Astrocyte (in vitro differentiated cells and primary cell): ENCODE measurements at regions not wholly inside any gene's neighbourhood (a gene's known extent, or its start where the extent isn't known, plus 50 kb on each side); places are given as distances from the start of the nearest gene placed in this dataset.
"Not testable (repeated sequence)": the region's sequence is repeated elsewhere in the genome, so short reads cannot be mapped to it uniquely, and the experiment has no call there.

ENCODE experiments used
- DNase-seq: peaks from one replicate; pipeline ENCODE4 v3.0.0-alpha.2; 2010; ENCODE audit warnings: low read depth
- FAIRE-seq: peaks from 2 replicates; lab custom pipeline; 2011; peaks lifted over from hg19 to GRCh38; lab: Jason Lieb, UNC
- H2AFZ ChIP-seq: 2 replicates; pipeline ENCODE4 v1.6.0; 2012; ENCODE audit warnings: low read depth, low read length, inconsistent platforms
- H3K27ac ChIP-seq: 2 replicates; pipeline ENCODE4 v1.5.1; 2011; ENCODE audit warnings: low read depth, low read length, inconsistent platforms
- H3K27me3 ChIP-seq: 2 replicates; pipeline ENCODE4 v1.6.0; 2011; ENCODE audit warnings: low read length, inconsistent platforms; ENCODE audit not compliant: insufficient read depth
- H3K36me3 ChIP-seq: 2 replicates; pipeline ENCODE4 v1.5.1; 2011; ENCODE audit warnings: low read length, inconsistent platforms; ENCODE audit not compliant: insufficient read depth
- H3K4me1 ChIP-seq: 2 replicates; pipeline ENCODE4 v1.5.1; 2011; ENCODE audit warnings: low read length, inconsistent platforms; ENCODE audit not compliant: insufficient read depth
- H3K4me2 ChIP-seq: 2 replicates; pipeline ENCODE4 v1.6.0; 2012; ENCODE audit warnings: low read length, inconsistent platforms
- H3K4me3 ChIP-seq: 2 replicates; pipeline ENCODE4 v1.5.1; 2011; ENCODE audit warnings: low read depth, mild to moderate bottlenecking, low read length, inconsistent platforms; ENCODE audit not compliant: insufficient read depth
- H3K79me2 ChIP-seq: 2 replicates; pipeline ENCODE4 v1.6.0; 2012; ENCODE audit warnings: mild to moderate bottlenecking, low read length, inconsistent platforms; ENCODE audit not compliant: insufficient read depth
- H3K9ac ChIP-seq: 2 replicates; pipeline ENCODE4 v1.6.0; 2012; ENCODE audit warnings: mild to moderate bottlenecking, low read length, inconsistent platforms
- H3K9me3 ChIP-seq: 2 replicates; pipeline ENCODE4 v1.5.1; 2012; ENCODE audit warnings: low read depth, mild to moderate bottlenecking, low read length, inconsistent platforms; ENCODE audit not compliant: insufficient read depth
- H4K20me1 ChIP-seq: 2 replicates; pipeline ENCODE4 v1.6.0; 2012; ENCODE audit warnings: low read length, inconsistent platforms; ENCODE audit not compliant: insufficient read depth
- H3K27ac Mint-ChIP-seq: one replicate; pipeline ENCODE4 v1.8.0; 2021; ENCODE audit warnings: mild to moderate bottlenecking, mixed read lengths; ENCODE audit not compliant: unreplicated experiment
- H3K27me3 Mint-ChIP-seq: one replicate; pipeline ENCODE4 v1.8.0; 2021; ENCODE audit warnings: low read depth, mixed read lengths; ENCODE audit not compliant: unreplicated experiment
- H3K36me3 Mint-ChIP-seq: one replicate; pipeline ENCODE4 v1.8.0; 2021; ENCODE audit warnings: low read depth, mixed read lengths; ENCODE audit not compliant: unreplicated experiment
- H3K4me1 Mint-ChIP-seq: one replicate; pipeline ENCODE4 v1.8.0; 2021; ENCODE audit warnings: low read depth, mixed read lengths; ENCODE audit not compliant: unreplicated experiment
- H3K4me3 Mint-ChIP-seq: one replicate; pipeline ENCODE4 v1.8.0; 2021; ENCODE audit warnings: mild to moderate bottlenecking, moderate library complexity, mixed read lengths; ENCODE audit not compliant: unreplicated experiment
- H3K9me3 Mint-ChIP-seq: one replicate; pipeline ENCODE4 v1.8.0; 2021; ENCODE audit warnings: mild to moderate bottlenecking, mixed read lengths; ENCODE audit not compliant: unreplicated experiment
- CTCF ChIP-seq: IDR thresholded peaks from 2 replicates; pipeline ENCODE4 v1.5.1; 2011; ENCODE audit warnings: low read depth, mild to moderate bottlenecking, inconsistent platforms, low read length, moderate library complexity; ENCODE audit not compliant: insufficient read depth
- EZH2 ChIP-seq: IDR thresholded peaks from 2 replicates; pipeline ENCODE4 v1.6.1; 2012; ENCODE audit warnings: mild to moderate bottlenecking, low read length, inconsistent platforms; ENCODE audit not compliant: insufficient read depth

GRCh38 chr20:40628877-40629276 is 60.2 kb downstream of the MAFB start:
- H3K4me3 ChIP-seq: no peak overlapping the region
- DNase-seq (no peak), FAIRE-seq (no peak)
- no peaks in the 10 kb centered on the region for H3K9me3 Mint-ChIP-seq
- no peaks in the 10 kb centered on the region for H3K4me1 ChIP-seq
- no peaks in the 10 kb centered on the region for H3K27me3 ChIP-seq
- H2AFZ ChIP-seq: no peak overlapping the region
- H3K4me1 Mint-ChIP-seq: no peaks in the 10 kb centered on the region
- H3K79me2 ChIP-seq: no peaks in the 10 kb centered on the region
- H3K27ac ChIP-seq: no peak overlapping the region
- H3K36me3 Mint-ChIP-seq: no peaks in the 10 kb centered on the region
- no peak overlapping the region for H3K27ac Mint-ChIP-seq
- H3K27me3 Mint-ChIP-seq: peaks cover 14% of the 10 kb centered on the region
- H3K36me3 ChIP-seq: no peaks in the 10 kb centered on the region
- TF ChIP-seq EZH2: no peak
- no peak for TF ChIP-seq CTCF
- no peak overlapping the region for H3K9ac ChIP-seq
- no peak overlapping the region for H3K4me3 Mint-ChIP-seq
- no peaks in the 10 kb centered on the region for H4K20me1 ChIP-seq
- no peak overlapping the region for H3K4me2 ChIP-seq
- no peaks in the 10 kb centered on the region for H3K9me3 ChIP-seq

- not testable (repeated sequence) for FAIRE-seq, H3K9me3 Mint-ChIP-seq, H3K27me3 ChIP-seq, H3K36me3 ChIP-seq, H3K27ac Mint-ChIP-seq, H3K79me2 ChIP-seq, H2AFZ ChIP-seq, H3K4me1 ChIP-seq, H3K4me2 ChIP-seq, DNase-seq, H3K4me3 ChIP-seq, H3K4me1 Mint-ChIP-seq, H3K9ac ChIP-seq, H3K36me3 Mint-ChIP-seq, H3K27ac ChIP-seq, H4K20me1 ChIP-seq, H3K4me3 Mint-ChIP-seq, H3K9me3 ChIP-seq
- H3K27me3 Mint-ChIP-seq: peaks cover 13% of the 10 kb centered on the region
Observed at GRCh38 chr20:40619053-40619452, 70.0 kb downstream of the MAFB start.

DNA sequence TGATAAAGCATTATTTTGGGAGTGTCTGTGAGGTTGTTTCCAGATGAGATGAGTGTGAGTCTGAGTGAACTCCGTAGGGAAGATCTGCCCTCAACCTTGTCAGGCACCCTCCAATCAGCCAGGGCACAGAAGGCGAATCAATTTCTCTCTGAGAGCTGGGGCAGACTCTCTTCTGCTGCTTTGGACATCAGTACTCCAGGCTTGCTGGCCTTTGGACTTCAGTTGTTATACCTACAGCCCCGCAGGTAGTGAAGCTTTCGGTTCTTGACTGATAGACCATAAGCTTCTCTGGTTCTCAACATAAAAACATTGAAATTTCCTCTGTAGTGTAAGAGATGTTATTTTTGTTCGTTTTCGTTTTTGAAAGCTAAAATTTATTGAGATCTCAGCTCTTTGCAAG is 71.4 kb downstream of the MAFB start:
- FAIRE-seq: no peak
- Histone ChIP-seq H3K36me3 (no peaks in the 10 kb centered on the region), H3K4me2 (no peak overlapping the region), H2AFZ (no peak overlapping the region), H3K4me3 (no peak overlapping the region), H3K9ac (no peak overlapping the region), H3K27ac (no peak overlapping the region), H3K79me2 (no peaks in the 10 kb centered on the region), H4K20me1 (no peaks in the 10 kb centered on the region), H3K9me3 (no peaks in the 10 kb centered on the region), H3K4me1 (no peaks in the 10 kb centered on the region), H3K27me3 (no peaks in the 10 kb centered on the region)
- Mint-ChIP-seq H3K4me3 (no peak overlapping the region), H3K9me3 (no peaks in the 10 kb centered on the region), H3K27ac (no peak overlapping the region), H3K4me1 (no peaks in the 10 kb centered on the region), H3K27me3 (peaks cover 13% of the 10 kb centered on the region), H3K36me3 (no peaks in the 10 kb centered on the region)
- TF ChIP-seq EZH2 (no peak), CTCF (no peak)
- DNase-seq: no peak
